ENCODE measurements at regions not wholly inside any gene's neighbourhood (a gene's known extent, or its start where the extent isn't known, plus 50 kb on each side); places are given as distances from the start of the nearest gene placed in this dataset.
"Not testable (repeated sequence)": the region's sequence is repeated elsewhere in the genome, so short reads cannot be mapped to it uniquely, and the experiment has no call there.

- not testable (repeated sequence) for TF ChIP-seq CTCF, POLR2A (IDR thresholded peaks at IDR 0.05)
Observed at GRCh38 chr9:64450654-64451053, 834.4 kb downstream of the FOXD4L5 start.
